Hepatocyte (in vitro differentiated cells): ENCODE measurements at regions not wholly inside any gene's neighbourhood (a gene's known extent, or its start where the extent isn't known, plus 50 kb on each side); places are given as distances from the start of the nearest gene placed in this dataset.

Experiments used
- DNase-seq: peaks from one replicate; pipeline ENCODE4 v3.0.0-alpha.2; 2016; ENCODE audit warnings: low spot score
- H2AFZ ChIP-seq: fragments of 200-600 bp; sonication (generic); 2 replicates; pipeline ENCODE4 v1.6.0; 2016; ENCODE audit warnings: antibody characterized with exemption, mild to moderate bottlenecking
- H3K27ac ChIP-seq: fragments of 200-600 bp; sonication (generic); 2 replicates; pipeline ENCODE4 v1.5.1; 2016; ENCODE audit warnings: mild to moderate bottlenecking
- H3K27me3 ChIP-seq: fragments of 200-600 bp; sonication (generic); 2 replicates; pipeline ENCODE4 v1.6.1; 2016
- H3K36me3 ChIP-seq: fragments of 200-600 bp; sonication (generic); replicated peaks from 2 replicates; pipeline ENCODE4 v1.5.1; 2016; ENCODE audit warnings: low read depth; ENCODE audit not compliant: insufficient read depth
- H3K4me1 ChIP-seq: fragments of 200-600 bp; sonication (generic); 2 replicates; pipeline ENCODE4 v1.5.1; 2016; ENCODE audit warnings: mild to moderate bottlenecking, moderate library complexity; ENCODE audit not compliant: insufficient read depth
- H3K4me2 ChIP-seq: fragments of 200-600 bp; sonication (generic); 2 replicates; pipeline ENCODE4 v1.6.0; 2016
- H3K4me3 ChIP-seq: fragments of 200-600 bp; sonication (generic); 2 replicates; pipeline ENCODE4 v1.5.1; 2016; ENCODE audit warnings: mild to moderate bottlenecking
- H3K79me2 ChIP-seq: fragments of 200-600 bp; sonication (generic); 2 replicates; pipeline ENCODE4 v1.6.0; 2017; ENCODE audit warnings: mild to moderate bottlenecking
- H3K9me2 ChIP-seq: fragments of 200-600 bp; sonication (generic); replicated peaks from 2 replicates; pipeline ENCODE4 v1.6.0; 2017; ENCODE audit warnings: mild to moderate bottlenecking; ENCODE audit not compliant: insufficient read depth
- H3K9me3 ChIP-seq: fragments of 200-600 bp; sonication (generic); 2 replicates; pipeline ENCODE4 v1.5.1; 2016; ENCODE audit warnings: low read depth, mild to moderate bottlenecking
- H4K20me1 ChIP-seq: fragments of 200-600 bp; sonication (generic); 2 replicates; pipeline ENCODE4 v1.6.0; 2016; ENCODE audit warnings: mild to moderate bottlenecking; ENCODE audit not compliant: insufficient read depth, poor library complexity, severe bottlenecking
- CTCF ChIP-seq: fragments of 200-600 bp; sonication (generic); IDR thresholded peaks from 2 replicates; pipeline ENCODE4 v1.5.1; 2016; ENCODE audit warnings: antibody characterized with exemption, mild to moderate bottlenecking; ENCODE audit not compliant: poor library complexity
- EZH2 ChIP-seq: fragments of 200-600 bp; sonication (generic); IDR thresholded peaks from 2 replicates; pipeline ENCODE4 v1.6.1; 2016; ENCODE audit warnings: antibody characterized with exemption, mild to moderate bottlenecking, borderline replicate concordance
- EZH2phosphoT487 ChIP-seq: fragments of 200-600 bp; sonication (generic); IDR thresholded peaks from one replicate; pipeline ENCODE4 v1.6.1; 2018; ENCODE audit warnings: antibody characterized with exemption, mild to moderate bottlenecking, low read depth, moderate library complexity; ENCODE audit not compliant: unreplicated experiment, severe bottlenecking
- WGBS: methylation state at CpG from one replicate; pipeline ENCODE4 v1.1.6; 2016; ENCODE audit warnings: low lambda C conversion rate; ENCODE audit errors: missing lambda C conversion rate; 5-methylcytosine and 5-hydroxymethylcytosine counted together

DNA sequence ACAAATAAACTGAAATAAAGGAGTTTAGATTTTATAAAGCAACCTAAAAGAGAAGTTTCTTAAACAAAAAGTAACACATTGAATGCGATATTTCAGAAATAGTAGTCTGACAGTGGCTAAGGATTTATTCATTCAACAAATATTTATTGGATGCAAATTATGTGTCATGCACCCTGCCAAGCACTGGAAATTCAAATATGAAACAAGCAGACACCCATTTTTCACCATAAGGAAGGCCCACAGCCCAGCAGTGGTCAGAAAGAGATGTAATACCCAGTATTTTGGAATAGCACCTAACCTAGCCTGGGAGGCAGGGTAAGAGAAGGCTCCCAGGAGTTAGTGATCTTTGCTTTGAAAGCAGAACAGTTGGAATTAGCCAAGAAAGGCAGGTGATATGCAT lies 855.1 kb upstream of the TENM3 start:
- H3K9me2 ChIP-seq = no peaks in the 10 kb centered on the region
- no peak for TF ChIP-seq EZH2phosphoT487
- TF ChIP-seq EZH2 = no peak
- TF ChIP-seq CTCF = no peak
- no peaks in the 10 kb centered on the region for H3K79me2 ChIP-seq
- H4K20me1 ChIP-seq = no peaks in the 10 kb centered on the region
- no peak overlapping the region for H2AFZ ChIP-seq
- no peaks in the 10 kb centered on the region for H3K36me3 ChIP-seq
- no peaks in the 10 kb centered on the region for H3K9me3 ChIP-seq
- H3K4me1 ChIP-seq = no peaks in the 10 kb centered on the region
- 91% methylated on average over 1 of the region's 1 CpG for WGBS
- DNase-seq = no peak
- no peak overlapping the region for H3K4me2 ChIP-seq
- no peak overlapping the region for H3K4me3 ChIP-seq
- no peaks in the 10 kb centered on the region for H3K27me3 ChIP-seq
- no peak overlapping the region for H3K27ac ChIP-seq

DNA sequence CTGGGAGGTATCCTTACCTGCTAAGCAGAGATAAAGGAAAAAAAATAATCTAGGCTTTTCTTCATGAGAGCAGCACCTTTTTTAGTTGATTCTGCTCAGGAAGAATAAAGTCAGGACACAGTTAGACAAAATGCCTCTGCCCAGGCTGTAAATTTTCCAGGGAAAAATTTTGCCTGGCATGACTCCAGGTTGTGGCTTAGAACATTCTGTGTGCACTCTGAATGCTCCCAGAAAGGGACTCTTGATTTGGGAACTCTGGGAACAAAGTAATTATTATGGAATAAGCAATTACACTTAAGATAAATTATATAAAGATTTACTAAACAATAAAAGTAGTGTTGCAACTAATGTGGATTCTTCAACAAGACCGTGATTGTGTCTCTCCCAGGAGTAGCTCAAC lies 826.2 kb upstream of the TENM3 start:
- Histone ChIP-seq H2AFZ (no peak overlapping the region), H3K79me2 (no peaks in the 10 kb centered on the region), H3K9me2 (no peaks in the 10 kb centered on the region), H3K9me3 (no peaks in the 10 kb centered on the region), H3K4me2 (no peak overlapping the region), H4K20me1 (no peaks in the 10 kb centered on the region), H3K4me3 (no peak overlapping the region), H3K4me1 (no peaks in the 10 kb centered on the region), H3K27me3 (no peaks in the 10 kb centered on the region), H3K36me3 (no peaks in the 10 kb centered on the region), H3K27ac (no peak overlapping the region)
- 61% methylated on average over 1 of the region's 1 CpG for WGBS
- TF ChIP-seq EZH2 (no peak), CTCF (no peak), EZH2phosphoT487 (no peak)
- DNase-seq = no peak

GRCh38 chr4:181418496-181418895 lies 824.7 kb upstream of the TENM3 start:
- H3K4me1 ChIP-seq = no peaks in the 10 kb centered on the region
- no peak overlapping the region for H3K4me3 ChIP-seq
- no peak overlapping the region for H3K27ac ChIP-seq
- no peaks in the 10 kb centered on the region for H3K36me3 ChIP-seq
- DNase-seq = no peak
- H3K27me3 ChIP-seq = no peaks in the 10 kb centered on the region
- H3K9me3 ChIP-seq = no peaks in the 10 kb centered on the region
- H3K4me2 ChIP-seq = no peak overlapping the region
- 88% methylated on average over 8 of the region's 8 CpGs for WGBS
- no peaks in the 10 kb centered on the region for H3K79me2 ChIP-seq
- no peaks in the 10 kb centered on the region for H4K20me1 ChIP-seq
- H3K9me2 ChIP-seq = no peaks in the 10 kb centered on the region
- H2AFZ ChIP-seq = no peak overlapping the region
- no peak for TF ChIP-seq EZH2phosphoT487

- Histone ChIP-seq H3K27me3 (no peaks in the 10 kb centered on the region), H4K20me1 (no peaks in the 10 kb centered on the region), H3K79me2 (no peaks in the 10 kb centered on the region), H3K9me3 (no peaks in the 10 kb centered on the region), H3K27ac (no peak overlapping the region), H3K4me3 (no peak overlapping the region), H3K4me2 (no peak overlapping the region), H3K9me2 (no peaks in the 10 kb centered on the region), H3K4me1 (no peaks in the 10 kb centered on the region), H2AFZ (no peak overlapping the region), H3K36me3 (no peaks in the 10 kb centered on the region)
- no peak for DNase-seq
- WGBS = 90% methylated on average over 2 of the region's 2 CpGs
- TF ChIP-seq CTCF (no peak), EZH2 (no peak), EZH2phosphoT487 (no peak)
Observed at GRCh38 chr4:181420950-181421349, 822.3 kb upstream of the TENM3 start.
